ENCODE measurements at regions not wholly inside any gene's neighbourhood (a gene's known extent, or its start where the extent isn't known, plus 50 kb on each side); places are given as distances from the start of the nearest gene placed in this dataset.

DNA sequence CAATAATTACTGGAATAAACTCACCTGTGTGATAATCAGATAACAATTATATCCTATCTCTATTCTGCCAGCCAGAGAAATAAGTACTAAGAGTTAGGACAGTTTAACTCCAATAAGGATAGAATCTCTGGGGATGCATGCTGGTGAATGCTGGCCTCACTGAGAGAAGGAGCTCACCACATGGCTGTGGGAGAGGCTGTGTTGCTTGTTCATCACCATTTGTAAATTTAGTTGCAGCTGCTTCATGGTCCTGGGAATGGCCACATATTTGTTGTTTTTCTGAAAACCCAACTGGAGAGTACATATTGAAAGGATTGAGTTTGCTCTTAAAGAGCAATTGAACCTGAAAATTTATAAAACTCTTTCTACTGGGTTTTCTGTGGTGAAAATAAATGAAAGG lies 207.3 kb downstream of the NECTIN3 start:
- Histone ChIP-seq H3K4me1 (no peaks in the 10 kb centered on the region), H3K4me3 (ENCODE audit: low read depth, low read length) (no peak overlapping the region), H3K27me3 (replicated peaks; ENCODE audit: control insufficient read depth, insufficient read depth, low read length) (no peaks in the 10 kb centered on the region), H3K36me3 (ENCODE audit: control insufficient read depth, insufficient read depth, low read length) (no peaks in the 10 kb centered on the region), H3K9me3 (no peaks in the 10 kb centered on the region)
- no peaks in the 10 kb centered on the region for H3K4me1 Mint-ChIP-seq (ENCODE audit: low read depth, unreplicated experiment)
- H3K27ac Mint-ChIP-seq (ENCODE audit: unreplicated experiment), result no peak overlapping the region
- H3K9me3 Mint-ChIP-seq (ENCODE audit: unreplicated experiment), result no peaks in the 10 kb centered on the region
- no TSS peak for BruUV-seq (replicated peaks)
- POLR2A ChIA-PET, result no interaction called here
- intact Hi-C loops (cut with micrococcal nuclease; ENCODE audit: unreplicated experiment), result no loop called here
- CTCF ChIA-PET, result no interaction called here
- no peaks in the 10 kb centered on the region for H3K36me3 Mint-ChIP-seq (ENCODE audit: insufficient read depth, unreplicated experiment)
- no peak overlapping the region for H3K4me3 Mint-ChIP-seq (ENCODE audit: unreplicated experiment)
- H3K27me3 Mint-ChIP-seq (ENCODE audit: insufficient read depth, unreplicated experiment), result no peaks in the 10 kb centered on the region
- DNase-seq, result no peak
- TF ChIP-seq CTCF (IDR thresholded peaks at IDR 0.05; ENCODE audit: insufficient read depth in 1 of 2, low read depth in 1 of 2, low read length in 1 of 2, severe bottlenecking in 1 of 2, unreplicated experiment in 1 of 2), result no peak

- H3K27ac Mint-ChIP-seq (ENCODE audit: unreplicated experiment), result no peak overlapping the region
- H3K4me3 Mint-ChIP-seq (ENCODE audit: unreplicated experiment), result no peak overlapping the region
- no peaks in the 10 kb centered on the region for H3K4me1 Mint-ChIP-seq (ENCODE audit: low read depth, unreplicated experiment)
- no peak for DNase-seq
- Histone ChIP-seq H3K36me3 (ENCODE audit: control insufficient read depth, insufficient read depth, low read length) (no peaks in the 10 kb centered on the region), H3K4me1 (no peaks in the 10 kb centered on the region), H3K9me3 (no peaks in the 10 kb centered on the region), H3K27me3 (replicated peaks; ENCODE audit: control insufficient read depth, insufficient read depth, low read length) (no peaks in the 10 kb centered on the region), H3K4me3 (ENCODE audit: low read depth, low read length) (no peak overlapping the region)
- ChIA-PET CTCF (no interaction called here), POLR2A (no interaction called here)
- BruUV-seq (replicated peaks), result no TSS peak
- no peak for TF ChIP-seq CTCF (IDR thresholded peaks at IDR 0.05; ENCODE audit: insufficient read depth in 1 of 2, low read depth in 1 of 2, low read length in 1 of 2, severe bottlenecking in 1 of 2, unreplicated experiment in 1 of 2)
- no peaks in the 10 kb centered on the region for H3K9me3 Mint-ChIP-seq (ENCODE audit: unreplicated experiment)
- no peaks in the 10 kb centered on the region for H3K27me3 Mint-ChIP-seq (ENCODE audit: insufficient read depth, unreplicated experiment)
- intact Hi-C loops (cut with micrococcal nuclease; ENCODE audit: unreplicated experiment), result no loop called here
- no peaks in the 10 kb centered on the region for H3K36me3 Mint-ChIP-seq (ENCODE audit: insufficient read depth, unreplicated experiment)
Observed at GRCh38 chr3:111282024-111282423, 210.4 kb downstream of the NECTIN3 start.

- TF ChIP-seq CTCF (IDR thresholded peaks at IDR 0.05; ENCODE audit: insufficient read depth in 1 of 2, low read depth in 1 of 2, low read length in 1 of 2, severe bottlenecking in 1 of 2, unreplicated experiment in 1 of 2), result no peak
- Histone ChIP-seq H3K4me1 (no peaks in the 10 kb centered on the region), H3K4me3 (ENCODE audit: low read depth, low read length) (no peak overlapping the region), H3K9me3 (no peaks in the 10 kb centered on the region), H3K36me3 (ENCODE audit: control insufficient read depth, insufficient read depth, low read length) (no peaks in the 10 kb centered on the region), H3K27me3 (replicated peaks; ENCODE audit: control insufficient read depth, insufficient read depth, low read length) (no peaks in the 10 kb centered on the region)
- no peak overlapping the region for H3K27ac Mint-ChIP-seq (ENCODE audit: unreplicated experiment)
- ChIA-PET POLR2A (no interaction called here), CTCF (no interaction called here)
- no peaks in the 10 kb centered on the region for H3K36me3 Mint-ChIP-seq (ENCODE audit: insufficient read depth, unreplicated experiment)
- no peaks in the 10 kb centered on the region for H3K9me3 Mint-ChIP-seq (ENCODE audit: unreplicated experiment)
- intact Hi-C loops (cut with micrococcal nuclease; ENCODE audit: unreplicated experiment), result no loop called here
- H3K27me3 Mint-ChIP-seq (ENCODE audit: insufficient read depth, unreplicated experiment), result no peaks in the 10 kb centered on the region
- no TSS peak for BruUV-seq (replicated peaks)
- no peaks in the 10 kb centered on the region for H3K4me1 Mint-ChIP-seq (ENCODE audit: low read depth, unreplicated experiment)
- DNase-seq, result no peak
- no peak overlapping the region for H3K4me3 Mint-ChIP-seq (ENCODE audit: unreplicated experiment)
Observed at GRCh38 chr3:111283165-111283564, 211.5 kb downstream of the NECTIN3 start.
